HFFc6 (cell line): ENCODE measurements at regions not wholly inside any gene's neighbourhood (a gene's known extent, or its start where the extent isn't known, plus 50 kb on each side); places are given as distances from the start of the nearest gene placed in this dataset.
A peak's percentile ranks its signal among the peaks of the same experiment; 100 is the strongest.

Source experiments
- DNase-seq: peaks from one replicate; pipeline ENCODE4 v3.0.0-alpha.2; 2018
- H3K27ac Mint-ChIP-seq: 2 replicates; pipeline ENCODE4 v1.8.0; 2020; ENCODE audit warnings: mild to moderate bottlenecking, mixed read lengths
- H3K27me3 Mint-ChIP-seq: 2 replicates; pipeline ENCODE4 v1.8.0; 2021; ENCODE audit warnings: mild to moderate bottlenecking, moderate library complexity, mixed read lengths; ENCODE audit not compliant: insufficient read depth
- H3K36me3 Mint-ChIP-seq: 2 replicates; pipeline ENCODE4 v1.8.0; 2021; ENCODE audit warnings: low read depth, mixed read lengths
- H3K4me1 Mint-ChIP-seq: 2 replicates; pipeline ENCODE4 v1.8.0; 2020; ENCODE audit warnings: low read depth, mixed read lengths
- H3K4me3 Mint-ChIP-seq: 2 replicates; pipeline ENCODE4 v1.8.0; 2020; ENCODE audit warnings: mild to moderate bottlenecking, moderate library complexity, mixed read lengths
- H3K9me3 Mint-ChIP-seq: 2 replicates; pipeline ENCODE4 v1.8.0; 2020; ENCODE audit warnings: mild to moderate bottlenecking, mixed read lengths
- TF ChIP-seq, protein P1 (sequence below): fragments of 200-600 bp; sonication (generic); IDR thresholded peaks from 2 replicates; pipeline ENCODE4 v1.5.0; 2021; ENCODE audit warnings: antibody characterized with exemption, mild to moderate bottlenecking

DNA sequence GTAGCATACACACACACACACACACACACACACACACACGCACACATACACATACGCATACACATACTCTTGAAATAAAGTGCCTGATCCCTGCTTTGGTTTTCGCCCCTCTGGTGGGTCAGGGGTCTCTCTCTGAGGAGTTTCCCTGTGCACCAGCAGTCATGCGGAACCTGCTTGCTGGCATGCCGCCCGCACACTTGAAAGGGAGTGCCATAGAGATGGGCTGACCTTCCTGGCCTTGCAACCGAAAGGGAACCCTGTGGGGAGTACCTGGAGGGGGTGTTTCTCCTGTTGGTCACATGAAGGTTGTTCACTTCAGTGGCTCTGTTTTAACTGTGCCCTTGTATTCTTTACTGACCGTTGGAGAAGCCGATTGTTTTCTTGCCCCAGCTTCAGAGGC lies 752.3 kb downstream of the NR2F2 start:
- H3K4me3 Mint-ChIP-seq: no peak overlapping the region
- DNase-seq: no peak
- peaks cover 56% of the 10 kb centered on the region for H3K9me3 Mint-ChIP-seq
- H3K27me3 Mint-ChIP-seq: peaks cover 2% of the 10 kb centered on the region; the same call in 1 of the 2 replicates
- H3K36me3 Mint-ChIP-seq: peaks cover 2% of the 10 kb centered on the region; the same call in 1 of the 2 replicates
- H3K27ac Mint-ChIP-seq: no peak overlapping the region
- TF ChIP-seq, protein P1, sequence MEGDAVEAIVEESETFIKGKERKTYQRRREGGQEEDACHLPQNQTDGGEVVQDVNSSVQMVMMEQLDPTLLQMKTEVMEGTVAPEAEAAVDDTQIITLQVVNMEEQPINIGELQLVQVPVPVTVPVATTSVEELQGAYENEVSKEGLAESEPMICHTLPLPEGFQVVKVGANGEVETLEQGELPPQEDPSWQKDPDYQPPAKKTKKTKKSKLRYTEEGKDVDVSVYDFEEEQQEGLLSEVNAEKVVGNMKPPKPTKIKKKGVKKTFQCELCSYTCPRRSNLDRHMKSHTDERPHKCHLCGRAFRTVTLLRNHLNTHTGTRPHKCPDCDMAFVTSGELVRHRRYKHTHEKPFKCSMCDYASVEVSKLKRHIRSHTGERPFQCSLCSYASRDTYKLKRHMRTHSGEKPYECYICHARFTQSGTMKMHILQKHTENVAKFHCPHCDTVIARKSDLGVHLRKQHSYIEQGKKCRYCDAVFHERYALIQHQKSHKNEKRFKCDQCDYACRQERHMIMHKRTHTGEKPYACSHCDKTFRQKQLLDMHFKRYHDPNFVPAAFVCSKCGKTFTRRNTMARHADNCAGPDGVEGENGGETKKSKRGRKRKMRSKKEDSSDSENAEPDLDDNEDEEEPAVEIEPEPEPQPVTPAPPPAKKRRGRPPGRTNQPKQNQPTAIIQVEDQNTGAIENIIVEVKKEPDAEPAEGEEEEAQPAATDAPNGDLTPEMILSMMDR: no peak
- H3K4me1 Mint-ChIP-seq: no peaks in the 10 kb centered on the region

DNA sequence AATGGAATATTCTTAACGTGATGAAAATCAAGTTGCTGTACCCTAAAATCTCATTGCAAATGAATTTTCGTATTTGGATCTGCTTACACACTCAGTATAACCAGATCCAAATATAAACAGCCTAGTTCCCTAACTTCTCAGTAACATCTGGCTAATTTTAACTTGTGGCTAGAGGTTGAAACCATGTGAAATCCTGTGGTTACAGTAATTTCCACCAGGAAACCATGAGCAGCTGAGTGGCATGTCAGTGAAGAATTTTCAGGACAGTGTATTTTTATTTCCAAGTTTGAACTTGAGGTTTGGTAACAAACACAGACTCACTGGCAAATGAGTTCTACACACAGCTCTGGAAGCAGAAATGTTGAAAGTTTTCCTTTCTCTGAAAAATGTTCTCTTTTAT lies 754.1 kb downstream of the NR2F2 start:
- H3K4me1 Mint-ChIP-seq: no peaks in the 10 kb centered on the region
- peaks cover 55% of the 10 kb centered on the region for H3K9me3 Mint-ChIP-seq
- H3K27me3 Mint-ChIP-seq: peaks cover under 1% of the 10 kb centered on the region; the same call in 1 of the 2 replicates
- H3K27ac Mint-ChIP-seq: no peak overlapping the region
- TF ChIP-seq, protein P1: no peak
- peak; percentile 3 for DNase-seq
- no peaks in the 10 kb centered on the region for H3K36me3 Mint-ChIP-seq
- H3K4me3 Mint-ChIP-seq: no peak overlapping the region

DNA sequence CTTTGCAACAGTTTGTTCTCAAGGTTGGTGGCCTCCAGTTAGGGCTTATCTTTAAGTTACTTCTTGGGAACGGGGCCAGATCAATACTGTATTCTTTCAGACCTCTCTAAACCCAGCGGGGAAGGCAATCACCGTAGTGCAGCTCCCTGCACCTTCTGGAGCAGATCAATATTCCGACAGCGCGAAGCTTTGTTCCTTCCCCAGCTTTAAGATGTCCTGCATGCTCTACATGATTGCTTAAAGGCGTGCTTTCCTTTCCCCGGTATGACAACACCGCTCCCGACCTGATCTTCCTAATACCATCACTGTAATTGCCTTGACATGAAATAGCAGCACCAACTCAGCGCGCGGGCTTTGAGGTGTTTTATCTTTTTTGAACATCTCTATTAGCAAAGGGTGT lies 755.2 kb downstream of the NR2F2 start:
- Mint-ChIP-seq H3K4me1 (no peaks in the 10 kb centered on the region), H3K27ac (no peak overlapping the region), H3K27me3 (no peaks in the 10 kb centered on the region), H3K36me3 (no peaks in the 10 kb centered on the region), H3K9me3 (peaks cover 53% of the 10 kb centered on the region), H3K4me3 (no peak overlapping the region)
- TF ChIP-seq, protein P1: no peak
- DNase-seq: no peak

DNA sequence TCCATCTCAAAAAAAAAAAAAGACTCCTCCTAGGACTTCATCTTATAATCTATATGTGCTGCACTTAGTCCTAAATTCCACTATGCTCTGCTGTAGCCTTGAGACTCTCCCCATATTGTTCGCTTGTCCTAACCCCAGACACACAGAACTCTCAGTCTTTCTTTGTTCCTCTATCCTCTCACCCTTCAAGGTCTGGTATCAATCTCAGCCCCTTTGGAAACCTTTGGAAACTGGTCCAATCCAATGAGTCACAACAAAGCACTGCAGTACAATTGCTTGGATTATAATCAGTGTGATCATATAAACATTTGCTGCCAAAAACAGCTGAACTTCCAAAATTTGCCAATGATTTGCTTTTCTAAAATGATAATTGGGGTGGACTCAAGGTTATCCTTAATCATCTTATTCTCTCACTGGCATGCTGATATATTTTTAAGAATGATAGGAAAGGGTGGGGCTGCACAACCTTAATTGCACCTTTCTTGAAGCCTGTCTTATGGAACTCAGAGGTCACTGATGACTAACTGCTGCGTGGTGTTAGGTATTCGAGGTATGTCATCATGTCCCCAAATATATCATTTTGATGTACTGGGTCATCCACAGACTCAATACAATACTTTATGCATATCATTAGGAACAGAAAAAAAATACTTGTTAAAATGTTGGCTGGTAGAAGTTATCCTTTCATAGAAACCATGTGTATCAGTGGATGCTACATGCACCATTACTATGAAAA lies 756.7 kb downstream of the NR2F2 start:
- H3K27me3 Mint-ChIP-seq: no peaks in the 10 kb centered on the region
- no peak overlapping the region for H3K27ac Mint-ChIP-seq
- H3K4me1 Mint-ChIP-seq: no peaks in the 10 kb centered on the region

DNA sequence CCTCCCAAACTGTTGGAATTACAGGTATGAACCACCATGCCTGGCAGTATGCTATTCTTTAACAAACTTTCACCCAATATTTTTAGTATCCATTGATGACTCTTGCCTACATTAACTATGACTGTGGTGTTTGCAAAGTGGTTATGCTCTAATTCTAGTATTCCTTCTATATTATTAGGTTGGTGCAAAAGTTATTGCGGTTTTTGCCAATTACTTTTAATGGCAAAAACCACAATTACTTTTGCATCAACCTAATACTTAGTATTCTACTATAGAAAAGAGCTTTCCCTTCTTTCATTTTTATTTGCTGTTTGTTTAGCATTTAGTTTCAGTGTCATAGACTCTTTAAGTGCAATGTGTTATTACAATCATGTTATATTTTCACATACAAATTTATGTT lies 760.6 kb downstream of the NR2F2 start:
- H3K36me3 Mint-ChIP-seq: no peaks in the 10 kb centered on the region
- H3K9me3 Mint-ChIP-seq: peaks cover 54% of the 10 kb centered on the region
- DNase-seq: no peak
- H3K4me3 Mint-ChIP-seq: no peak overlapping the region
- H3K27ac Mint-ChIP-seq: no peak overlapping the region
- no peaks in the 10 kb centered on the region for H3K4me1 Mint-ChIP-seq
- TF ChIP-seq, protein P1: no peak
- H3K27me3 Mint-ChIP-seq: no peaks in the 10 kb centered on the region

More for the DNA sequence above, 756.7 kb downstream of the NR2F2 start:
- Mint-ChIP-seq H3K4me3 (no peak overlapping the region), H3K36me3 (no peaks in the 10 kb centered on the region), H3K9me3 (peaks cover 44% of the 10 kb centered on the region)
- DNase-seq: peak; percentile 2
- TF ChIP-seq, protein P1: no peak
